SK-N-SH (cell line): ENCODE measurements at regions not wholly inside any gene's neighbourhood (a gene's known extent, or its start where the extent isn't known, plus 50 kb on each side); places are given as distances from the start of the nearest gene placed in this dataset.

ENCODE experiments used
- CTCF ChIP-seq: fragments of 200-600 bp; sonication (generic); IDR thresholded peaks from 2 replicates; pipeline ENCODE4 v1.6.1; 2017; ENCODE audit warnings: antibody characterized with exemption, mild to moderate bottlenecking, moderate library complexity
- GABPA ChIP-seq: IDR thresholded peaks from 2 replicates; pipeline ENCODE4 v1.4.0; 2012; ENCODE audit warnings: low read depth, mild to moderate bottlenecking
- JUND ChIP-seq: IDR thresholded peaks from 2 replicates; pipeline ENCODE4 v1.4.0; 2012
- MXI1 ChIP-seq: IDR thresholded peaks from 2 replicates; pipeline ENCODE4 v1.6.1; 2012; ENCODE audit warnings: mild to moderate bottlenecking, low read depth, low read length, improper control_type of control experiment
- POLR2AphosphoS5 ChIP-seq: IDR thresholded peaks from 2 replicates; pipeline ENCODE4 v1.6.1; 2012; ENCODE audit warnings: low read depth, low read length
- REST ChIP-seq: IDR thresholded peaks from 2 replicates; pipeline ENCODE4 v1.6.1; 2012; ENCODE audit warnings: mild to moderate bottlenecking, low read depth, low read length, moderate library complexity

- no peak for TF ChIP-seq REST
- no peak for TF ChIP-seq MXI1
- TF ChIP-seq POLR2AphosphoS5: no peak
- no peak for TF ChIP-seq JUND
- TF ChIP-seq CTCF: no peak
- no peak for TF ChIP-seq GABPA
Measured at GRCh38 chr20:26324177-26324576, 627.5 kb upstream of the ZNF337 start.
